Stimulated activated CD4-positive, alpha-beta T cell treated with anti-CD3 and anti-CD28 coated beads, Interleukin-4, amount 100 ng/mL, for 24 hours (primary cell): ENCODE measurements at regions not wholly inside any gene's neighbourhood (a gene's known extent, or its start where the extent isn't known, plus 50 kb on each side); places are given as distances from the start of the nearest gene placed in this dataset.
"Not testable (repeated sequence)": the region's sequence is repeated elsewhere in the genome, so short reads cannot be mapped to it uniquely, and the experiment has no call there.

Experiments
- DNase-seq: peaks from one replicate; pipeline ENCODE4 v3.0.0-alpha.2; 2020

GRCh38 chr6:145540741-145541140, 194.6 kb downstream of the EPM2A start:
- DNase-seq: no peak

GRCh38 chr6:145544041-145544440, 191.3 kb downstream of the EPM2A start:
- no peak for DNase-seq

GRCh38 chr6:145544514-145544913, 190.8 kb downstream of the EPM2A start:
- no peak for DNase-seq

GRCh38 chr6:145546265-145546664, 189.1 kb downstream of the EPM2A start:
- no peak for DNase-seq

- no peak for DNase-seq
Observed at GRCh38 chr6:145547594-145548335, 187.6 kb downstream of the EPM2A start.

- DNase-seq: no peak
Observed at GRCh38 chr6:145548933-145549648, 186.2 kb downstream of the EPM2A start.

- DNase-seq: no peak
Observed at GRCh38 chr6:145551164-145551563, 184.2 kb downstream of the EPM2A start.

- no peak for DNase-seq
Observed at GRCh38 chr6:145555084-145555483, 180.2 kb downstream of the EPM2A start.

- DNase-seq: no peak
Observed at GRCh38 chr6:145557474-145557873, 177.8 kb downstream of the EPM2A start.

GRCh38 chr6:145559836-145560235, 175.5 kb downstream of the EPM2A start:
- no peak for DNase-seq

GRCh38 chr6:145561095-145562072, 173.9 kb downstream of the EPM2A start:
- DNase-seq: no peak

GRCh38 chr6:145562771-145563615, 172.3 kb downstream of the EPM2A start:
- DNase-seq: no peak

GRCh38 chr6:145564553-145564952, 170.8 kb downstream of the EPM2A start:
- DNase-seq: no peak

- DNase-seq: no peak
Observed at GRCh38 chr6:145567684-145568252, 167.6 kb downstream of the EPM2A start.

GRCh38 chr6:145569140-145569539, 166.2 kb downstream of the EPM2A start:
- no peak for DNase-seq

- DNase-seq: not testable (repeated sequence)
Observed at GRCh38 chr6:145570336-145570735, 165.0 kb downstream of the EPM2A start.

- not testable (repeated sequence) for DNase-seq
Observed at GRCh38 chr6:145574269-145574668, 161.1 kb downstream of the EPM2A start.
